ENCODE measurements at regions not wholly inside any gene's neighbourhood (a gene's known extent, or its start where the extent isn't known, plus 50 kb on each side); places are given as distances from the start of the nearest gene placed in this dataset.
"Not testable (repeated sequence)": the region's sequence is repeated elsewhere in the genome, so short reads cannot be mapped to it uniquely, and the experiment has no call there.

DNA sequence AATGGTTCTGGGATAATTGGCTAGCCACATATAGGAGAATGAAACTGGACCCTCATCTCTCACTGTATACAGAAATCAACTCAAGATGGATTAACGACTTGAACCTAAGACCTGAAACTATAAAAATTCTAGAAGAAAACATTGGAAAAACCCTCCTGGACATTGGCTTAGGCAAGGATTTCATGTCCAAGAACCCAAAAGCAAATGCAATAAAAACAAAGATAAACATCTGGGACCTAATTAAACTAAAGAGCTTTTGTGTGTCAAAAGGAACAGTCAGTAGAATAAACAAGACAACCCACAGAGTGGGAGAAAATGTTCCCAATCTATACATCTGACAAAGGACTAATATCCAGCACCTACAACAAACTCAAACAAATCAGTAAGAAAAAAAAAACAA is 524.3 kb upstream of the CADM1 start:
- TF ChIP-seq, protein P1, sequence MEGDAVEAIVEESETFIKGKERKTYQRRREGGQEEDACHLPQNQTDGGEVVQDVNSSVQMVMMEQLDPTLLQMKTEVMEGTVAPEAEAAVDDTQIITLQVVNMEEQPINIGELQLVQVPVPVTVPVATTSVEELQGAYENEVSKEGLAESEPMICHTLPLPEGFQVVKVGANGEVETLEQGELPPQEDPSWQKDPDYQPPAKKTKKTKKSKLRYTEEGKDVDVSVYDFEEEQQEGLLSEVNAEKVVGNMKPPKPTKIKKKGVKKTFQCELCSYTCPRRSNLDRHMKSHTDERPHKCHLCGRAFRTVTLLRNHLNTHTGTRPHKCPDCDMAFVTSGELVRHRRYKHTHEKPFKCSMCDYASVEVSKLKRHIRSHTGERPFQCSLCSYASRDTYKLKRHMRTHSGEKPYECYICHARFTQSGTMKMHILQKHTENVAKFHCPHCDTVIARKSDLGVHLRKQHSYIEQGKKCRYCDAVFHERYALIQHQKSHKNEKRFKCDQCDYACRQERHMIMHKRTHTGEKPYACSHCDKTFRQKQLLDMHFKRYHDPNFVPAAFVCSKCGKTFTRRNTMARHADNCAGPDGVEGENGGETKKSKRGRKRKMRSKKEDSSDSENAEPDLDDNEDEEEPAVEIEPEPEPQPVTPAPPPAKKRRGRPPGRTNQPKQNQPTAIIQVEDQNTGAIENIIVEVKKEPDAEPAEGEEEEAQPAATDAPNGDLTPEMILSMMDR (IDR thresholded peaks at IDR 0.05) = not testable (repeated sequence)
- TF ChIP-seq POLR2A (IDR thresholded peaks at IDR 0.05) = not testable (repeated sequence)
